ENCODE measurements at regions not wholly inside any gene's neighbourhood (a gene's known extent, or its start where the extent isn't known, plus 50 kb on each side); places are given as distances from the start of the nearest gene placed in this dataset.

DNA sequence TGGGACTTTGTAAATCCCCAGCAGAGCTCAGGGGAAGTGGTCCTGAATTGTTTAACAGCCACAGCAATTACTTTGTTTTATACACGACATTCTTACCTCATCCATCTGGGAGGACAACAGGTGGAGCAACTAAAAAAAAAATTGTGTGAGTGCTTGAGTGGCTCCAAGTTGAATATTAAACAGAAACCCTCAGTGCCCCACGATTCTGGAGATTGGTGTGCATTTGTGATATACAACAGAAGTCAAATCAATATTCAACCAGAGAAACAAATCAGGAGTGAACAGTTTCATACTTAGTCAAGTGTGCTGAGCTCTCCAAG, 204.8 kb downstream of the HAPSTR1 start:
- no peak for DNase-seq (ENCODE audit: low read depth in 3 of 3, low spot score in 2 of 3)

DNA sequence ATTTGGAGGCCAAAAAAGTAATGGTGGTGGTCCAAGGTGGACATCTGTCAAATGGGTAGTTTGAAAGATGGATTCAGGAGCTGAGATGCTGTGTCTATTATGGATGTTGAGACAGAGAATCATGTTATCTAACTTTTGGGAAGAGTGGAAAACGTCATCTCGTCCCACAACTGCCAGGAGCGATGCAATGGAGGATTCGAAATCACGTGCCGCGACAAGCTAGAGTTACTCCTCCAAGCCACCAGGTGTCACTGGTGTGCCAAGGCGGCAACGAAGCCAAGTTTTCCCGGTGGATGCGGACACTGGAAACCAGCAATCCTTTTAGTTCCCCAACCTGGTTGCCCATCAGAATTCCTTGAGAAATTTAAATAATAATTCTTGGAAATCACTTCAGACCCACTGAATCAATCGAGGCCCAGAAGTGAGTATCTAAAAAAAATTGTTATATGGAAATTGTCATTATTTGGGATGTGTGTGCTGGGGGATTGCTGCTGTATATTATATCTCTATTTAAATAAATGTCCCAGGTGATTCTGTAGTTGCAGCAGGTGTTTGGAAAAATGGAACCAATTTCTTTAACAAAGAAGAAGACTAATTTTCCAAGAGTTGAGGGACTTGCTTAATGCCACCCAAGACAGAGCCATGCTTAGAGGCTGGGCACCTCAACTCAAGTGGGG, 206.1 kb downstream of the HAPSTR1 start:
- DNase-seq (ENCODE audit: low read depth in 3 of 3, low spot score in 2 of 3), result no peak

DNA sequence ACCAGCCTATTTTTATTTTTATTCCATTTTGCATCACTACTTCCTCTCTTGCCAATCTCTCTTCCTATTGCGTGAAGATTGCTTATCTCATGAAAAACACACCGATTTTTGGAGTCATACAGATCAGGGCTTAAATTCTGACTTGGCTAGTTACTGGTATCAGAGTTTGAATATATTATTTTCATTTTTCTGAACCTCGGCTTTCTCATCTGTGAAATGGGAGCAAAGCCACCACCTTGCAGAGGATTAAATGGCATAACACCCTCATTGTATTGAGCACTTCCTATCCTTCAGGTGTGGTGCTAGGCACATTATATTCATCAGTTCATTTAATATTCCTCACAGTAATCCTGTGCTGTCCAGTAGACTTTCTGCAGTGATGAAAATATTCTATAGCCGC, 208.8 kb downstream of the HAPSTR1 start:
- no peak for DNase-seq (ENCODE audit: low read depth in 3 of 3, low spot score in 2 of 3)

DNA sequence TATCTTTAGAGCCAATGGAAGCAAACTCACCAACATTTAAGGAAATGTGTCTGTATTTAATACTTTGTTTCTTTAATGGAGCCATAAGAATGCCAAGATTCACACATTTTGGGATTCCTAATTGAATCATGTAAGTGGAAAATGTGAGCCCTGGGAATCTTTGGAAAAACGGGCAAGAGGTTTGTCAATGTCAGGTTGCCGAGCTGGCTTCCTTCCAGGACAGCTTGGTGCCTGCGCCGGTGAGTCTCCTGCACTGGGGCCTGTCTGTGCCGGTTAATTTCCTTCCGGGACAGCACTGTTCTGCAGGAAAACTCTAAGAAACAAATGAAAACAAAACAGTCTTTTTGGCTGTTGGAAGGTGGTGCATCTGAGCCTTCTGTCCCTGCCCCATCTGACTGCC, 210.6 kb downstream of the HAPSTR1 start:
- DNase-seq (ENCODE audit: low read depth in 3 of 3, low spot score in 2 of 3), result no peak

DNA sequence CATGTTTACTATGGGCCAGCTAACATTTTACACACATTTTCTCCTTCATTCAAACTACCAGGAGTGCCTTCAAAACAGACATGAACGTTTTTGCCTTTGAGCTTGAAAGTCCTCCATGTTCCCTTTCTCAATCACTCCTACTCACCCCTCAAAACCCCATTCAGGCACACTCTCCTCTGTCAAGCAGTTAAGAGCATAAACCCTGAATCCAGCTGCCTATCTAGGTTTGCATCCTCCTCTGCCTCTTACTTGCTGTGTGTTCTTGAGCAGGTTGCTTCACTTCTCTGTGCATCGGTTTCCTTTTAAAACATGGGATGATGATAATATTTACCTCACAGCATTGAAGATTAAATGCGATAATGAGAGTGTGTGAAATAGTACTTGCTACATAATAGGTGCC, 215.3 kb downstream of the HAPSTR1 start:
- DNase-seq (ENCODE audit: low read depth in 3 of 3, low spot score in 2 of 3), result no peak

DNA sequence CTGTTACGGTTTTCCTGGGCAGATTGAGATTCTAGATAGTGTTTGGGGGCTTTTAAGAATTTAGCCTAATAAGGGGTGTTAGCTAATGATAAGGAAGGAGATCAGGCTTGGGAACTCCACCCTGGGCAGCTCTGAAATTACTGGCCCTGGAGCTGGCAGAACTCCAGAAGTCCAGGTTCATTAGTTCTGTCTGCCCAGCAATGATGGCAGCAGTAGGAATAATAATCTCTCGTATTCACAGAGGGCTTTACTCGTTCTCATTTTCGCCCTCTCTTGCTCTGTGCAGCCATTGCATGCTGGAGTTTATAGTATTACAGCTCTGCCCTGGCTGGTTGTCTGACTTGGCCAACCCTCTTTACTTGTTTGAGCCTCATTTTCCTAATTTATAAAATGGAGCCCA, 216.0 kb downstream of the HAPSTR1 start:
- no peak for DNase-seq (ENCODE audit: low read depth in 3 of 3, low spot score in 2 of 3)

DNA sequence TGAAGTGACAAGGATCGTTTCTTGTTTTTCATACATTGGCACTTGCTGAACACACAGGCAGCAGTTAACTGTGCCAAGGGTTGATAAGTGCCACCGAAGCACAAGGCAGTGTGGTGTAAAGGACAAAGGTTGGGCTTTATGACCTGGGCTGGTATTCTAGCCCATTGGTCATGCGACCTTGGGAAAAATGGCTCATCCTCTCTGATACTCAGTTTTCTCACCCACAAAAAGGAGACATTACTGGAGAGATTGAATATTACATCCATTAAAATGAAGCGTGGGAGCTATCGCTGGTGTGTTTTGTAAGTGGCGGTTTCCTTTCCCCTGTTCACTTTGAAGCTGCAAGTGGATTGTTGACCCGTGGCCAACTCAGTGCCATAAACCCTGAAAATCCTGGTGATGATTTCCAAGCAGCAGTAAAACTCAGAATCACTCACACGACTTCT, 216.9 kb downstream of the HAPSTR1 start:
- DNase-seq (ENCODE audit: low read depth in 3 of 3, low spot score in 2 of 3), result no peak

DNA sequence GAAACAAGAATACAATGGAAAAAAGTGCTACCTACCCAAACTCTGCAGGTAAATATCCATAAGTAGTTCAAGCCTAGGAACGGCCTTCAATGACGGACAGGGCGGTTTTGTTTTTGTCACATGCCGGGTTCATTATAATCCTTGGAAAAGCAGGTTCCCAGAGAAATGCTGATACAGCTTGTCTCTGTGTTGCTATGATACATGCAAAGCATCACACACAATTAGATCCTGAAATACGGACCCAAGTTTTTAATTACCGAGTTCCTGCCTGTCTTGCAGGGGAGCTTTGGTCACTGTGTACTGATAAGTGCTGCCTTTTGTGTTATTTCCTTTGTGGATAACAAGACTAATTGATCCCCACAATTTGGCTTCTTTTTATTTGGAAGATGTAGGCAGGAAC, 217.4 kb downstream of the HAPSTR1 start:
- no peak for DNase-seq (ENCODE audit: low read depth in 3 of 3, low spot score in 2 of 3)

DNA sequence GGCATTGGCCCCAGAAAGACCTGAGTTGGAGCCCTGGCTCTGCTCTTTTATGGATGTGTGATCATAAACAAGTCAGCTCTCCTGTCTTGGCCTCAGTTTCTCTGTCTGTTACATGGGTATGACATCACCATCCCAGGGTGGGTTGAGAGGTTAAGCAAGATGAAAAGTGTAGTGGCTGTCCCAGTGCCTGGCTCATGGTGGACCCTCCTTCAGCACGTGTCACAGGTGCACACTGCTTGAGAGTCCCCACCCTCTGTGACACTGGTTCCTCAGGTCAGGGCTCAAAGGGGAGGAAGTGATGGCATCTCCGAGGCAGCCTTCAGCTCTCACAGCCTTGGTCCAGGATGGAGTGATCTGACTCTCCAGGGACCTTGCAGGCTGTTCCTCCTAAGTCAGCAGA, 218.4 kb downstream of the HAPSTR1 start:
- DNase-seq (ENCODE audit: low read depth in 3 of 3, low spot score in 2 of 3), result no peak

DNA sequence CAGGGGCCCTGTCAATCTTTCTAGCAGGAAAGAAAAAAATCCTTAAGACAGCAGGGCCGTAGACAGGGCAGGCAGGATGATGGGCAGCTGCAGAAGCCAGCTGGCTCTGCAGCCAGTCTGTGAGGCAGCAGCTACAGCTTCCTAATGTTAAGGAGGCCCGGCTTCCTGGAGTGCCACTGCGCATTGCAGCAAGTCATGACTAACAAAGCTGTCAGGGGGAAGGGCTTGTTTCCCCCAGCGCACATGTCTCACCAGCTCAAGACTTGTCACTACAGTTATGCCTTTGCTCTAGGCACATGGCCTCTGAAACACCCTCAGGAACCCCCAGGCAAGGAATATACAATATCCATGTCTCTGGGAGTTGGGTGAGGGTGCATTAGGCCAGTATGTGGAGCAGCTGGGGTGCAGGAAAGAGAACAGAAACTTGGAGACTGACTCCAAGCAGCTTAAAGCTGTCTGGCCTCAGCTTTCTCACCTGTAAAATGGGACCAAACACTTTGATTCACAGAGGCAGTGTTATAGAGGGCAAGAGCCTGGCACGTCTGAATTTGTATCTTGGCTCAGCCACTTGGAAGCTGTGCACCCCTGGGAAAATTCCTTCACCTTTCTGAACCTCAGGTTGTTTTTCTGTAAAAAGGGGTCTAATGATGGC, 220.0 kb downstream of the HAPSTR1 start:
- no peak for DNase-seq (ENCODE audit: low read depth in 3 of 3, low spot score in 2 of 3)

DNA sequence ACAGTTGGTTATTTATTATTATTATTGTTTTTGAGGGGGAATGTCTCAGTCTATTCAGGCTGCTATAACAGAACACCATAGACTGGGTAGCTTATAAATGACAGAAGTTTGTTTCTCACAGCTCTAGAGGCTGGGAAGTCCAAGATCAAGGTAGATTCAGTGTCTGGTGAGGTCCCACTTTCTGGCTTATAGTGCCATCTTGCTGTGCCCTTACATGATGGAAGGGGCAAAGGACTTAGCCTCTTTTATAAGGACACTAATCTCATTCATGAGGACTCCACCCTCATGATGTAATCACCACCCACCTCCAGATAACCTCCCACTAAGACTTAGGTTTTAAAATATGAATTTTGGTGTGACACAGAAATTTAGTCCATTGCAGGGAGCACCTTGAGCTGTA, 224.6 kb downstream of the HAPSTR1 start:
- no peak for DNase-seq (ENCODE audit: low read depth in 3 of 3, low spot score in 2 of 3)

DNA sequence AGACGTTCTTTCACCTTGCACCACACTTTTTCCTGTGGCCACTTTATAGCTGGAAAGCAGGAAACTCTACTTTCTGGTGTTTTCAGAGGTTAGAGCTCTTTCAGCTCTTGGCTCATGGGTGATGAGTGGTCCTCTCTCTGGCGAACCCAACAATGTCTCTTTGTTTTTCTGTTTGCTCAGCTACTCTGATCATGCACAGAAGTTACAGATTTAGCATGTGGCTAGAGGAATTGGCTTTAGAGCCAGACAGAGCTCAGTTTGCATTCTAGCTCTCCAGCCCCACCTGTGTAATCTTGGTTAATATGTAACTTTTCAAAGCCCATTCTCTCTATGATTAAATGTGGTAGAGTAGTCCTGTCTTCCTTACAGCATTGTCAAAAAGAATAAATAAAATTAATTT, 225.2 kb downstream of the HAPSTR1 start:
- no peak for DNase-seq (ENCODE audit: low read depth in 3 of 3, low spot score in 2 of 3)

DNA sequence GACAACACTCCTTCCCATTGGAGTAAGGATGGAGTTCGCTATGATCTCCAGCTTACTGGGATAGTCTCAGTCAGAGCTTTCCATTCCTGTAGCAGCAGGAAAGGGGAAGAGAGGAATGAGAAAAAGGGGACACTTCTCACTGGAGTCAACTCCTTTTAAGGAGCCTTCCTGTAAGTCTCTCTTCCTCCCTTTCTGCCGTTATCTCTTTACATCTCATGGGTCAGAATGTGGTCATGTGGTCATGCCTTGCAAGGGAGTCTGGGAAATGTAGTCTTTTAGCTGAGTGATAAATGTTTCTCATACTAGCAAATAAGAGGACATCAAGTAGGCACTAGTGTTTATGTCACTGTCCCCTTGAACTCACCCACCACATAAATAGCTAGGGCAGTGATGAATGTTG, 227.3 kb downstream of the HAPSTR1 start:
- no peak for DNase-seq (ENCODE audit: low read depth in 3 of 3, low spot score in 2 of 3)

DNA sequence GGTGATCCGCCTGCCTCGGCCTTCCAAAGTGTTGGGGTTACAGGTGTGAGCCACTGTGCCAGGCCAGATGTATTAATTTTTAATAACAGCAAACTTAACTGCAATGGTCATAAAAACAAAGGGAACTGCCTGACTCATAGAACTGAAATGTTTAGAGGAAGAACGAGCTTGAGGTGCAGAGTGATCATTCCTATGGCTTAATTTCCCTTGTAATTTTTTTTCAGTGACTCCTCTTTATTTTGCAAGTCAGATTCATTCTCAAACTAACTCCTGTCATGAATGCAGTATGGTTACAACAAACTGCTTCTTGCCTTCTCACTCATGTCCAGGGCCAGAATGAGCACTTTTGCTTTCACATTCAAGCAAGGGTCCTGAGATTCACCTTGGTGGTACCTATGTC, 231.3 kb downstream of the HAPSTR1 start:
- no peak for DNase-seq (ENCODE audit: low read depth in 3 of 3, low spot score in 2 of 3)

DNA sequence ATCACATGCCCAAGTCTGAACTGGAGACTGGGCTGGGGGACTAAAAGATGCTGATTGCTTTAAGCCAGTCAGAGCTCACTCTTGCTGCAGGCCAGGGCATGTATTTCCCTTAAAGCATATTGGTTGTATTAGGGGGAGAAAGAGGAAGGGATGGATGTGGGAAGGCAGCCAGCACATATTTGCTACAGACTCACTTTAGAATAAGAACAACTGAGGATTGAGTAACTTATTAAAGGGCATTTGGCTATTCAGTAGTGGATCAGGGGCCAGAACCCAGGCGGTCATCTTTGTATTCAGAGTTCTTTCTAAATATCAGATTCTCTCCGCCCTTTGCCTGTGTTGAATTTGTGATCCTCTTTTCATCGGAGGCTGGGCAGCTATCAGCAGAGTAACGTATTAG, 231.7 kb downstream of the HAPSTR1 start:
- no peak for DNase-seq (ENCODE audit: low read depth in 3 of 3, low spot score in 2 of 3)

DNA sequence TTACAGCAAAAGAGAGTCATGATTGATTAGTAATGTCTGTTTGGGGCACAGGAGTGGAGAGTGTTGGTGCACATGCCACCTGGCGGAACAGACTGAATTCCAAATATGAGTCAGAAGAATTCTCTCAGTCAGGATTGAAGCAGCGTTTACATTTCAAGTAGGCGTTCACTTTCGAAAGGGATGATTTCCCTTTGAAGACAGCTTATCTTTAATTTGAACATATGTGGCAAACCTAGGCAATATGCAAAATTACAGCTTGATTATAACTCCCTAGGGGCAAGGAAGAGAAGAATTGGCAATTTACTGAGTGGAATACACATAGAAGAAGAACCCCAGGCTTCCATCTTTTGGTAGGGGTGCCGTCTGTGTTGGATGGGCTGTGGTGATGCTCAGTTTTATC, 235.8 kb downstream of the HAPSTR1 start:
- no peak for DNase-seq (ENCODE audit: low read depth in 3 of 3, low spot score in 2 of 3)

DNA sequence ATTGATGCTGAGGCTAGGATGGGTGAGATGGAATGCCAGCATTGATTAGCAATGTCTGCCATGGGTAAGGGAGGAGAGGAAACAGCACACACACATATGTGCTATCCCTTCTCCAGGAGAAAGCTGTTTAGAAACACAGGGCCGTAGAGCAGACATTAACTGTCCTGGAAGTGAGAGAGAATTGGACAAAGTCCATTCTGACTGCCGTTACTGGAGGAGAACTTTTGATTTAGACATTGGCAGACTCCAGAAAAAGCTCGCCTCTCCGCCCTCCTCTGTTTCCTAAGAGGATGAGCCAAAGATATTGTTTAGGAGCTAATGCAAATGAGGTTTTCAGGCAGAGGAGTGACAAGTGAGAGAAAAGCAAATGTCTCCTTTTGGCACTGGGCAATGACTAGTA, 237.0 kb downstream of the HAPSTR1 start:
- DNase-seq (ENCODE audit: low read depth in 3 of 3, low spot score in 2 of 3), result no peak

DNA sequence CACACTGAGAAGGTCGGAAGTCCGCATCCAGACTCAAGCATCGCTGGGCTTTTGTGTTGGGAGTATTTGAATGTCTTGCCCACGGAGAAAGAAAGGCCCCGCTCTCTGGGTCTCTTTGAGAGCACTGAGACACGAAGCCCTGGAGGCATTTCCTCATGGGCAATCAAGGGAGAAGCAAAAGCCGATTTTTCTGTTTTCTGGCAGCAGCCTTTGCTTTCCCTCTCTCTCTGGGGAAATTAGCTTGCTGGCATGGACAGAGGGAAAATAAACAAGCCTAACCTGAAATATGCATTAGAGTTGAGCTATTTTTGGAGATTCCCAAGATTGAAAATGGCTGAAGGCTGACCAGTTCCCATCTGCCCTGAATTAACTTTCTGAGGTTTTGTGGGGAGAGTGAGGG, 238.7 kb downstream of the HAPSTR1 start:
- DNase-seq (ENCODE audit: low read depth in 3 of 3, low spot score in 2 of 3), result no peak

DNA sequence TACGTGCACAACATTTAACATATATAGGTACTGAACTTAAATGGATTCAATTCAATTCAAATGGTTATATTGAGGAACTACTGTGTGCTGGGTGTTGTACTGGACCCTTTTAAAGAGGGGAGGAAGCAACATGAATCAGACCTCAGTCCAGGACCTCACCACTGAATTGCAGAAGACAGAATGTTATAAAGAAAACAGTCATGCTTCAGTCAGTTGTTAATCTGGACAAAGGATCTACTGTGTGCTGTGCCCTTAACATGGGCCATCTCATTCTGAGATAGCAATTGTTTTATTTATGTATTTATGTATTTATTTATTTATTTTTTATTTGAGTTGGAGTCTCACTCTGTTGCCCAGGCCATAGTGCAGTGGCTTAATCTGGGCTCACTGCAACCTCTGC, 240.1 kb downstream of the HAPSTR1 start:
- DNase-seq (ENCODE audit: low read depth in 3 of 3, low spot score in 2 of 3), result no peak

DNA sequence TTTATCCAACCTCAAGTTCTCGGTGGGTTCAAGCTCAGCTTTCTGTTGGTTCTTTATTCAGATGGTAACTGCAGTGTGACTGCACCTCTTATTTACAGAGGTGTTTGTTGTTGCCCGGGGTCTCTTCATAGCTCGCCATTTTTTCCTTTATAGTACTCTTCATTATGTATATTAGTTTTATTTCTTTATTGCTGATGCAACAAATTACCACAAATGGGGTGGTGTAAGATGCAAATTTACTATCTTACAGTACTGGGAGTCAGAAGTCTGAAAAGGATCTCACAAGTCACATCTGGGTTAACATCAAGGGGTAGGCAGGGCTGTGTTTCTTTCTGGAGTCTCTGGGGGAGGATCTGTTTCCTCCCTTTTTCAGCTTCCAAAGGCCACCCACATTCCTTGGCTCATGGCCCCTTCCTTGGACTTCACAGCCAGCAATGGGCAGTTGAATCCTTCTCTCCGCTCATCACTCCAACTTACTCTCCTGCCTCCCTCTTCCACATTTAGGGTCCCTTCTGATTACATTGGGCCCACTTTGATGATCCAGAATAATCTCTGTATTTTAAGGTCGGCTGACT, 241.2 kb downstream of the HAPSTR1 start:
- no peak for DNase-seq (ENCODE audit: low read depth in 3 of 3, low spot score in 2 of 3)

DNA sequence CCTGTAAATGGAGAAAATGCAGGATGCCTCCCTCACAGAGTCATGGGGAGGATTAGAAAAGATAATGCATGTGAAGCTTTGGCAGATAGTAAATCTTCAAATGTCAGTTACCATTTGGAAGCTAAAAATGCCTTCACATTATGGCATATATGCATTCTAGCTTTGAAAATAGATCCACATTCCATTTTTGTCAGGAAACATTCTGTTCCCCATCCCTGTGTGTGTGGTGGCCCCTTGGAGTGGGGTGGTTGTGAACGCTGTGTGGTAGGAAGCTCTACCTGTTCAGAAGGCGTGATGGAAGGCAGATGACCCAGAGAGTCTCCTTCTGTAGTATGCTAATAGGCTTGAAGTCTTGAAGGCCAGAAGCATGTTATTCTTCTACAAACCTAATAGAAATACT, 242.0 kb downstream of the HAPSTR1 start:
- no peak for DNase-seq (ENCODE audit: low read depth in 3 of 3, low spot score in 2 of 3)

DNA sequence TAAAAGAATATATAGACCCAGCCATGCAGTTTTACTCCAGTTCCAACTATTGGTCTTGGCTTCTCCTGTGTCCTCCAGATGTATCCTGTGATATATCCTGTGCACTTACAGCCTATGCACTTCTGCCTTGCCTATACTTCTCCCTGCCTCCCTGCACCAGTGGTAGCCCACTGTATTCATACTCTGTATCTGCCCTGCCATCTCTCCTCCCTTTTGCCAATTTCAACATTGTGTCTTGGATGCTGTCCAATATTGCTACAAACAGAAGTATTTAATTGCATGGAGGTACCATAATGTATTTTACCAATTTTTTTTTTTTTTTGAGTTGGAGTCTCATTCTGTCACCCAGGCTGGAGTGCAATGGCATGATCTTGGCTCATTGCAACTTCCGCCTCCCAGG, 242.7 kb downstream of the HAPSTR1 start:
- DNase-seq (ENCODE audit: low read depth in 3 of 3, low spot score in 2 of 3), result no peak
